Gastroesophageal sphincter (tissue), 3 donors: ENCODE measurements at regions not wholly inside any gene's neighbourhood (a gene's known extent, or its start where the extent isn't known, plus 50 kb on each side); places are given as distances from the start of the nearest gene placed in this dataset.

ENCODE experiments used
- CTCF ChIP-seq, 4 experiments: fragments of 200-600 bp in 2 of 4; fragments of 450-650 bp in 2 of 4; sonication (generic) in 1 of 4; IDR thresholded peaks; one replicate each; pipeline ENCODE4 v1.5.1; 2017 to 2019; ENCODE audit warnings: antibody characterized with exemption in 4 of 4, mild to moderate bottlenecking in 2 of 4, moderate library complexity in 2 of 4
- POLR2A ChIP-seq, 2 donors: fragments of 450-650 bp; IDR thresholded peaks; one replicate each; pipeline ENCODE4 v1.6.1; 2017; ENCODE audit warnings: antibody characterized with exemption in 2 of 2, mild to moderate bottlenecking in 2 of 2, moderate library complexity in 1 of 2

GRCh38 chr1:198986036-198986435 is 347.2 kb downstream of the PTPRC start:
- TF ChIP-seq CTCF (IDR thresholded peaks at IDR 0.05) (no peak), POLR2A (IDR thresholded peaks at IDR 0.05) (no peak)
